CD4-positive, alpha-beta T cell (primary cell): ENCODE measurements at regions not wholly inside any gene's neighbourhood (a gene's known extent, or its start where the extent isn't known, plus 50 kb on each side); places are given as distances from the start of the nearest gene placed in this dataset.

Source experiments
- ATAC-seq: fragments of 200-7000 bp; cut with Tn5 transposase; one replicate; pipeline ENCODE4 v1.10.0; 2022; ENCODE audit warnings: mild to moderate bottlenecking; ENCODE audit not compliant: poor library complexity
- CTCF ChIA-PET: fragments of 350-600 bp; sonication (Branson Sonifier 250); formaldehyde crosslinking; loops from one replicate; lab custom pipeline; 2021; ENCODE audit warnings: antibody characterized with exemption, inconsistent platforms; lab: Charles Lee
- POLR2A ChIA-PET: fragments of 350-600 bp; sonication (Branson Sonifier 250); formaldehyde crosslinking; loops from one replicate; lab custom pipeline; 2021; ENCODE audit warnings: antibody characterized with exemption, inconsistent platforms; lab: Charles Lee
- DNase-seq, 14 experiments: peaks; one replicate each; pipeline ENCODE4 v3.0.0-alpha.2; 2013 to 2020; ENCODE audit warnings: mixed read lengths in 2 of 14
- H3K27ac ChIP-seq, 2 donors: one replicate each; pipeline versions ENCODE4 v1.5.1 to v1.7.0; 2013; ENCODE audit warnings: low read length in 2 of 2, low read depth in 1 of 2, mild to moderate bottlenecking in 1 of 2
- H3K27me3 ChIP-seq, 2 experiments: 1 replicate in 1 of 2; 2 replicates in 1 of 2; pipeline versions ENCODE4 v1.6.1 to v1.7.0; 2013; ENCODE audit warnings: low read length in 2 of 2, control low read depth in 1 of 2, mild to moderate bottlenecking in 1 of 2, moderate library complexity in 1 of 2; ENCODE audit not compliant: insufficient read depth in 2 of 2, control insufficient read depth in 1 of 2
- H3K36me3 ChIP-seq: one replicate; pipeline ENCODE4 v1.6.1; 2013; ENCODE audit warnings: low read length, control low read depth; ENCODE audit not compliant: insufficient read depth
- H3K4me1 ChIP-seq: one replicate; pipeline ENCODE4 v1.6.1; 2013; ENCODE audit warnings: low read length, control low read depth; ENCODE audit not compliant: insufficient read depth
- H3K4me3 ChIP-seq: one replicate; pipeline ENCODE4 v1.5.1; 2013; ENCODE audit warnings: mild to moderate bottlenecking, low read length, moderate library complexity
- H3K9me3 ChIP-seq, 2 experiments: 1 replicate in 1 of 2; 2 replicates in 1 of 2; pipeline versions ENCODE4 v1.6.1 to v1.7.0; 2013; ENCODE audit warnings: low read length in 2 of 2, mild to moderate bottlenecking in 2 of 2, control low read depth in 1 of 2, moderate library complexity in 1 of 2; ENCODE audit not compliant: control insufficient read depth in 1 of 2, insufficient read depth in 1 of 2
- H3K27ac Mint-ChIP-seq: one replicate; pipeline ENCODE4 v1.8.0; 2020; ENCODE audit warnings: mixed read lengths
- H3K27me3 Mint-ChIP-seq: one replicate; pipeline ENCODE4 v1.8.0; 2021; ENCODE audit warnings: mixed read lengths
- H3K36me3 Mint-ChIP-seq: one replicate; pipeline ENCODE4 v1.8.0; 2021; ENCODE audit warnings: low read depth, mixed read lengths
- H3K4me1 Mint-ChIP-seq: one replicate; pipeline ENCODE4 v1.8.0; 2021; ENCODE audit warnings: low read depth, mixed read lengths
- H3K4me3 Mint-ChIP-seq: one replicate; pipeline ENCODE4 v1.8.0; 2020; ENCODE audit warnings: mild to moderate bottlenecking, mixed read lengths
- H3K9me3 Mint-ChIP-seq: one replicate; pipeline ENCODE4 v1.8.0; 2020; ENCODE audit warnings: mixed read lengths
- intact Hi-C, 2 experiments: fragments of 100-400 bp; cut with DNase I in 1 of 2; cut with micrococcal nuclease in 1 of 2; formaldehyde crosslinking; loops; one replicate each; pipeline versions ENCODE4 v1.15.1 to v1.9.0; 2023 to 2025; cut with DNase I, micrococcal nuclease
- TF ChIP-seq, protein P1 (sequence below): fragments of 200-600 bp; IDR thresholded peaks from one replicate; pipeline ENCODE4 v1.8.0; 2022; ENCODE audit warnings: antibody characterized with exemption, mild to moderate bottlenecking

DNA sequence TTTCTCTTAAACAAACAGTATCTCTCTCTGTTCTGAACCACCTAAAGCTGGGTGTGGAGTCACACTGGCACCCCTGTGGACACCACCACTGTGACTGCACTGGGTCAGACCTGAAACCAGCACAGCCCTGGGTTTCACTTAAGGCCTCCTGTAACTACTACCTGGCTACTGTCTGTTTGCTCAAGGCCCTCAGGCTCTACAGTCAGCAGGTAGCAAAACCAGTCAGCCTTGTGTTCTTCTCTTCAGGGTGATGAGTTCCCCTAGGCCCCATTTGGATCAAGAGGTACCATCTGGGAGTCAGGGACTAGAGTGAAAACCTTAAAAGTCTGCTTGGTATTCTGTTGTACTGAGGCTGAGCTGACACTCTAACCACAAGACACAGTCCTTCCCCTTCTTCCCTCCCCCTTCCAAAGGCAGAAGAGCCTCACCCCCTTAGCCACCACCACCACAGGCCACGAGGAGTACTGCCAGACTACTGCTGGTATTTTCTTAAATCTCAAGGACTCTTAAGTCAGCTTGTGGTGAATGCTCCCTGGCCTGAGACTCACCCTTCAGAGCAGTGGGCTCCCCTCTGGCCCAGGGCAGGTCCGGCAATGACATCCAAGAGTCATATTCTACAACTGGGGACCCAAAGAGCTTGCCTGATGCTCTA, 153.2 kb upstream of the MON1B start:
- POLR2A ChIA-PET: no interaction called here

DNA sequence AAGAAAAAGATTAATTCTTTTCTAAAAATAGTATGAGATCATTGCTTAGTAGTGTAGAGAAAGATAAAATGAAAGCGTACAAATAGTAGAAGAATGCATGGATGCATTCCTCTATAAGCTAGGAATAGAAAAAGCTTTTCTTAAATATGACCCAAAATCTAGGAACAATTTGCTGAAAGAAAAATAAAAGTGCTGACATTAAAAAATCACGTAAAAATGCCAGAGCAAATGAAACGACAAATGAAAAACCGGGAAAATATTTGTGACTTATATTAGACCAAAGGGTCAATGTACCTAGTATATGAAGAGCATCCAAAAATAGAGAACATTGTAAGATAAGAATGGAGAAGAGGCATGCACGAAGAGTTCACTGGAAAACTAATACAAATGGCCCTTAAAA, 149.5 kb upstream of the MON1B start:
- Histone ChIP-seq H3K4me1 (no peaks in the 10 kb centered on the region), H3K27ac (no peak overlapping the region), H3K27me3 (no peaks in the 10 kb centered on the region), H3K4me3 (no peak overlapping the region), H3K9me3 (peaks cover 0 to 3% of the 10 kb centered on the region in 2 experiments), H3K36me3 (no peaks in the 10 kb centered on the region)
- Mint-ChIP-seq H3K4me3 (no peak overlapping the region), H3K27ac (no peak overlapping the region), H3K9me3 (no peaks in the 10 kb centered on the region), H3K4me1 (no peaks in the 10 kb centered on the region), H3K27me3 (no peaks in the 10 kb centered on the region), H3K36me3 (no peaks in the 10 kb centered on the region)
- ChIA-PET POLR2A (no interaction called here), CTCF (no interaction called here)
- DNase-seq (no peak), ATAC-seq (no peak)
- intact Hi-C loops: no loop called here
- TF ChIP-seq, protein P1, sequence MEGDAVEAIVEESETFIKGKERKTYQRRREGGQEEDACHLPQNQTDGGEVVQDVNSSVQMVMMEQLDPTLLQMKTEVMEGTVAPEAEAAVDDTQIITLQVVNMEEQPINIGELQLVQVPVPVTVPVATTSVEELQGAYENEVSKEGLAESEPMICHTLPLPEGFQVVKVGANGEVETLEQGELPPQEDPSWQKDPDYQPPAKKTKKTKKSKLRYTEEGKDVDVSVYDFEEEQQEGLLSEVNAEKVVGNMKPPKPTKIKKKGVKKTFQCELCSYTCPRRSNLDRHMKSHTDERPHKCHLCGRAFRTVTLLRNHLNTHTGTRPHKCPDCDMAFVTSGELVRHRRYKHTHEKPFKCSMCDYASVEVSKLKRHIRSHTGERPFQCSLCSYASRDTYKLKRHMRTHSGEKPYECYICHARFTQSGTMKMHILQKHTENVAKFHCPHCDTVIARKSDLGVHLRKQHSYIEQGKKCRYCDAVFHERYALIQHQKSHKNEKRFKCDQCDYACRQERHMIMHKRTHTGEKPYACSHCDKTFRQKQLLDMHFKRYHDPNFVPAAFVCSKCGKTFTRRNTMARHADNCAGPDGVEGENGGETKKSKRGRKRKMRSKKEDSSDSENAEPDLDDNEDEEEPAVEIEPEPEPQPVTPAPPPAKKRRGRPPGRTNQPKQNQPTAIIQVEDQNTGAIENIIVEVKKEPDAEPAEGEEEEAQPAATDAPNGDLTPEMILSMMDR: no peak

More for the DNA sequence above, 153.2 kb upstream of the MON1B start:
- Mint-ChIP-seq H3K27ac (no peak overlapping the region), H3K4me1 (no peaks in the 10 kb centered on the region), H3K36me3 (no peaks in the 10 kb centered on the region), H3K9me3 (no peaks in the 10 kb centered on the region), H3K4me3 (no peak overlapping the region), H3K27me3 (no peaks in the 10 kb centered on the region)
- TF ChIP-seq, protein P1: no peak
- no peaks in the 10 kb centered on the region for H3K27me3 ChIP-seq
- no peaks in the 10 kb centered on the region for H3K9me3 ChIP-seq
- H3K4me1 ChIP-seq: no peaks in the 10 kb centered on the region
- H3K4me3 ChIP-seq: no peak overlapping the region
- intact Hi-C loops: no loop called here
- H3K36me3 ChIP-seq: no peaks in the 10 kb centered on the region
- CTCF ChIA-PET: no interaction called here
- H3K27ac ChIP-seq: no peak overlapping the region
- ATAC-seq: no peak
- no peak for DNase-seq

DNA sequence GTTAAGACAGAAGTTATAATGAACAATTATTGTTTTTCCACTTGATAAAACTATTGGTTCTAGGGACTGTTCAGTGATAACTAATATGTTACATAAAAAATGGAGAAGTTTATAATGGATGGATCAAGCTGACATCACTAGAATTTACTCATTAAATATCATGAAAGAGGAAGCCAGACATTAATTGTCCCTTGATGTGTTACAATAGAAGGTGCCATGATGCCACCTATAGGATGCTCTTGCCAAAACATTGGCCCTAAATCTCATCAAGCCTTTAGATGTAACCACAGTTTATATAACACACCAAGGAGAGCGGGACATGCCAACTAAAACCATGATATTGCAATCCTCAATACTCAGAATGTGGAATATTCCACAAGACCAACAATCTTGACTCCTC, 147.9 kb upstream of the MON1B start:
- no peak overlapping the region for H3K27ac Mint-ChIP-seq
- intact Hi-C loops: no loop called here
- ATAC-seq (no peak), DNase-seq (no peak)
- ChIA-PET POLR2A (no interaction called here), CTCF (no interaction called here)
- H3K9me3 Mint-ChIP-seq: no peaks in the 10 kb centered on the region
- no peaks in the 10 kb centered on the region for H3K36me3 Mint-ChIP-seq
- Histone ChIP-seq H3K27ac (no peak overlapping the region), H3K27me3 (no peaks in the 10 kb centered on the region), H3K4me1 (no peaks in the 10 kb centered on the region), H3K4me3 (no peak overlapping the region), H3K9me3 (peaks cover 0 to 3% of the 10 kb centered on the region in 2 experiments), H3K36me3 (no peaks in the 10 kb centered on the region)
- H3K27me3 Mint-ChIP-seq: no peaks in the 10 kb centered on the region
- TF ChIP-seq, protein P1: no peak
- H3K4me1 Mint-ChIP-seq: no peaks in the 10 kb centered on the region
- no peak overlapping the region for H3K4me3 Mint-ChIP-seq
